GM18907 (cell line): ENCODE measurements at regions not wholly inside any gene's neighbourhood (a gene's known extent, or its start where the extent isn't known, plus 50 kb on each side); places are given as distances from the start of the nearest gene placed in this dataset.

ENCODE experiments used
- ATAC-seq: cut with Tn5 transposase; IDR thresholded peaks from one replicate; pipeline ENCODE4 v1.9.1; 2021; ENCODE audit warnings: mild to moderate bottlenecking, moderate library complexity; ENCODE audit not compliant: unreplicated experiment

GRCh38 chr1:105678334-105678733 lies 1378.1 kb upstream of the PRMT6 start:
- no peak for ATAC-seq

GRCh38 chr1:105684714-105685113 lies 1371.8 kb upstream of the PRMT6 start:
- no peak for ATAC-seq

GRCh38 chr1:105686026-105686425 lies 1370.4 kb upstream of the PRMT6 start:
- ATAC-seq: no peak

- ATAC-seq: no peak
Measured at GRCh38 chr1:105686874-105687690, 1369.4 kb upstream of the PRMT6 start.

- no peak for ATAC-seq
Measured at GRCh38 chr1:105700723-105701122, 1355.8 kb upstream of the PRMT6 start.

GRCh38 chr1:105724286-105724685 lies 1332.2 kb upstream of the PRMT6 start:
- ATAC-seq: no peak

- no peak for ATAC-seq
Measured at GRCh38 chr1:105730701-105731100, 1325.8 kb upstream of the PRMT6 start.

- no peak for ATAC-seq
Measured at GRCh38 chr1:105736349-105736748, 1320.1 kb upstream of the PRMT6 start.

- ATAC-seq: no peak
Measured at GRCh38 chr1:105779727-105780126, 1276.7 kb upstream of the PRMT6 start.

- no peak for ATAC-seq
Measured at GRCh38 chr1:105785021-105785420, 1271.5 kb upstream of the PRMT6 start.

GRCh38 chr1:105793536-105794146 lies 1262.8 kb upstream of the PRMT6 start:
- ATAC-seq: peak; percentile 72

GRCh38 chr1:105795741-105796140 lies 1260.7 kb upstream of the PRMT6 start:
- no peak for ATAC-seq

GRCh38 chr1:105830571-105831146 lies 1225.8 kb upstream of the PRMT6 start:
- ATAC-seq: no peak

GRCh38 chr1:105838071-105838470 lies 1218.4 kb upstream of the PRMT6 start:
- no peak for ATAC-seq

- ATAC-seq: no peak
Measured at GRCh38 chr1:105865546-105865945, 1190.9 kb upstream of the PRMT6 start.

GRCh38 chr1:105872817-105873216 lies 1183.7 kb upstream of the PRMT6 start:
- no peak for ATAC-seq

GRCh38 chr1:105874621-105875020 lies 1181.9 kb upstream of the PRMT6 start:
- ATAC-seq: peak; percentile 79

GRCh38 chr1:105886309-105886708 lies 1170.2 kb upstream of the PRMT6 start:
- no peak for ATAC-seq

- ATAC-seq: no peak
Measured at GRCh38 chr1:105891308-105891707, 1165.2 kb upstream of the PRMT6 start.

GRCh38 chr1:105894006-105894405 lies 1162.5 kb upstream of the PRMT6 start:
- no peak for ATAC-seq

GRCh38 chr1:105909811-105910210 lies 1146.7 kb upstream of the PRMT6 start:
- no peak for ATAC-seq

GRCh38 chr1:105914403-105914802 lies 1142.1 kb upstream of the PRMT6 start:
- ATAC-seq: no peak
